PFSK-1 (cell line): ENCODE measurements at regions not wholly inside any gene's neighbourhood (a gene's known extent, or its start where the extent isn't known, plus 50 kb on each side); places are given as distances from the start of the nearest gene placed in this dataset.

ENCODE experiments used
- POLR2AphosphoS5 ChIP-seq: IDR thresholded peaks from 2 replicates; pipeline ENCODE4 v1.6.1; 2012; ENCODE audit warnings: low read depth, mild to moderate bottlenecking, control low read depth, low read length, moderate library complexity
- SIN3A ChIP-seq: IDR thresholded peaks from 2 replicates; pipeline ENCODE4 v1.6.1; 2012; ENCODE audit warnings: mild to moderate bottlenecking, low read length, moderate library complexity, borderline replicate concordance; ENCODE audit not compliant: insufficient read depth
- TAF1 ChIP-seq: IDR thresholded peaks from 2 replicates; pipeline ENCODE4 v1.6.1; 2012; ENCODE audit warnings: low read length, control low read depth, borderline replicate concordance; ENCODE audit not compliant: insufficient read depth
- TF ChIP-seq, protein P1 (sequence below), 2 experiments: IDR thresholded peaks; 2 replicates each; pipeline versions ENCODE4 v1.6.1 to v1.8.0; 2011 to 2012; ENCODE audit warnings: low read depth in 2 of 2, low read length in 2 of 2, control low read depth in 1 of 2, inconsistent platforms in 1 of 2, mild to moderate bottlenecking in 1 of 2, moderate library complexity in 1 of 2; ENCODE audit not compliant: insufficient read depth in 1 of 2

- TF ChIP-seq SIN3A, result no peak
- no peak for TF ChIP-seq POLR2AphosphoS5
- TF ChIP-seq TAF1, result no peak
- TF ChIP-seq, protein P1, sequence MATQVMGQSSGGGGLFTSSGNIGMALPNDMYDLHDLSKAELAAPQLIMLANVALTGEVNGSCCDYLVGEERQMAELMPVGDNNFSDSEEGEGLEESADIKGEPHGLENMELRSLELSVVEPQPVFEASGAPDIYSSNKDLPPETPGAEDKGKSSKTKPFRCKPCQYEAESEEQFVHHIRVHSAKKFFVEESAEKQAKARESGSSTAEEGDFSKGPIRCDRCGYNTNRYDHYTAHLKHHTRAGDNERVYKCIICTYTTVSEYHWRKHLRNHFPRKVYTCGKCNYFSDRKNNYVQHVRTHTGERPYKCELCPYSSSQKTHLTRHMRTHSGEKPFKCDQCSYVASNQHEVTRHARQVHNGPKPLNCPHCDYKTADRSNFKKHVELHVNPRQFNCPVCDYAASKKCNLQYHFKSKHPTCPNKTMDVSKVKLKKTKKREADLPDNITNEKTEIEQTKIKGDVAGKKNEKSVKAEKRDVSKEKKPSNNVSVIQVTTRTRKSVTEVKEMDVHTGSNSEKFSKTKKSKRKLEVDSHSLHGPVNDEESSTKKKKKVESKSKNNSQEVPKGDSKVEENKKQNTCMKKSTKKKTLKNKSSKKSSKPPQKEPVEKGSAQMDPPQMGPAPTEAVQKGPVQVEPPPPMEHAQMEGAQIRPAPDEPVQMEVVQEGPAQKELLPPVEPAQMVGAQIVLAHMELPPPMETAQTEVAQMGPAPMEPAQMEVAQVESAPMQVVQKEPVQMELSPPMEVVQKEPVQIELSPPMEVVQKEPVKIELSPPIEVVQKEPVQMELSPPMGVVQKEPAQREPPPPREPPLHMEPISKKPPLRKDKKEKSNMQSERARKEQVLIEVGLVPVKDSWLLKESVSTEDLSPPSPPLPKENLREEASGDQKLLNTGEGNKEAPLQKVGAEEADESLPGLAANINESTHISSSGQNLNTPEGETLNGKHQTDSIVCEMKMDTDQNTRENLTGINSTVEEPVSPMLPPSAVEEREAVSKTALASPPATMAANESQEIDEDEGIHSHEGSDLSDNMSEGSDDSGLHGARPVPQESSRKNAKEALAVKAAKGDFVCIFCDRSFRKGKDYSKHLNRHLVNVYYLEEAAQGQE (IDR thresholded peaks at IDR 0.05; ENCODE audit: insufficient read depth in 1 of 2, low read depth in 2 of 2, low read length in 2 of 2), result no peak
Observed at GRCh38 chr6:156107624-156108101, 652.0 kb upstream of the NOX3 start.
